ENCODE measurements at regions not wholly inside any gene's neighbourhood (a gene's known extent, or its start where the extent isn't known, plus 50 kb on each side); places are given as distances from the start of the nearest gene placed in this dataset.

GRCh38 chr5:27535031-27535557 is 496.7 kb upstream of the CDH9 start:
- no peak for FAIRE-seq
- no peak overlapping the region for H3K18ac ChIP-seq (ENCODE audit: extremely low read depth, low read length)
- DNase-seq (ENCODE audit: low read depth in 1 of 2, low spot score in 2 of 2) = no peak
- H2BK15ac ChIP-seq (ENCODE audit: low read length) = no peak overlapping the region
- no peaks in the 10 kb centered on the region for H3K36me3 ChIP-seq (ENCODE audit: control insufficient read depth in 2 of 4, insufficient read depth in 4 of 4, low read length in 3 of 4)
- ChIA-PET POLR2A (ENCODE audit: partially characterized antibody) (no interaction called here), CTCF (ENCODE audit: partially characterized antibody) (no interaction called here)
- no peak overlapping the region for H4K91ac ChIP-seq (replicated peaks; ENCODE audit: insufficient read length, low read length)
- no peak overlapping the region for H3K4me2 ChIP-seq (ENCODE audit: insufficient read depth in 1 of 2, low read depth in 2 of 2, low read length in 2 of 2)
- H3K9me3 ChIP-seq (ENCODE audit: insufficient read depth in 2 of 2, low read depth in 1 of 2, low read length in 1 of 2) = no peaks in the 10 kb centered on the region
- H2AK5ac ChIP-seq (ENCODE audit: low read depth, low read length) = no peak overlapping the region
- no peak overlapping the region for H3K56ac ChIP-seq (replicated peaks; ENCODE audit: insufficient read length, low read depth, low read length)
- H2BK120ac ChIP-seq (replicated peaks; ENCODE audit: low read depth, low read length) = no peak overlapping the region
- H3K9ac ChIP-seq (replicated peaks in 1 of 4; ENCODE audit: extremely low read depth in 1 of 4, low read depth in 3 of 4, low read length in 3 of 4) = no peak overlapping the region
- no peaks in the 10 kb centered on the region for H3K4me1 ChIP-seq (replicated peaks in 1 of 4; ENCODE audit: control insufficient read depth in 3 of 4, insufficient read depth in 4 of 4, low read length in 3 of 4)
- H3K14ac ChIP-seq (ENCODE audit: insufficient read length) = no peak overlapping the region
- no peak overlapping the region for H4K8ac ChIP-seq (ENCODE audit: extremely low read depth, insufficient read depth, low read length)
- H3K23ac ChIP-seq (ENCODE audit: insufficient read length) = no peak overlapping the region
- no peak overlapping the region for H2BK12ac ChIP-seq (ENCODE audit: low read depth, low read length)
- H3K27me3 ChIP-seq (replicated peaks in 1 of 4; ENCODE audit: control insufficient read depth in 3 of 4, extremely low read depth in 1 of 4, insufficient read depth in 3 of 4, low read length in 3 of 4) = no peaks in the 10 kb centered on the region
- H3K4me3 ChIP-seq (ENCODE audit: extremely low read depth in 1 of 4, insufficient read depth in 2 of 4, low read depth in 3 of 4, low read length in 4 of 4) = no peak overlapping the region
- no peak overlapping the region for H2AFZ ChIP-seq (ENCODE audit: low read length)
- no peak overlapping the region for H2BK20ac ChIP-seq (ENCODE audit: low read length)
- H4K5ac ChIP-seq (ENCODE audit: insufficient read length, low read depth, low read length) = no peak overlapping the region
- H2BK5ac ChIP-seq (ENCODE audit: low read depth, low read length) = no peak overlapping the region
- H3K79me1 ChIP-seq (ENCODE audit: low read depth, low read length) = no peaks in the 10 kb centered on the region
- no peaks in the 10 kb centered on the region for H3K79me2 ChIP-seq (ENCODE audit: control insufficient read depth in 1 of 2, insufficient read depth in 2 of 2, low read length in 2 of 2)
- H3K27ac ChIP-seq (ENCODE audit: low read depth, low read length) = no peak overlapping the region
- no peak overlapping the region for H3K4ac ChIP-seq (replicated peaks; ENCODE audit: insufficient read length, low read depth, low read length)
- no peaks in the 10 kb centered on the region for H3K23me2 ChIP-seq (ENCODE audit: low read depth, low read length)
- no peaks in the 10 kb centered on the region for H4K20me1 ChIP-seq (replicated peaks in 1 of 2; ENCODE audit: control insufficient read depth in 1 of 2, insufficient read depth in 2 of 2, low read length in 2 of 2)
- TF ChIP-seq MAX (IDR thresholded peaks at IDR 0.05) (no peak), EP300 (IDR thresholded peaks at IDR 0.05; ENCODE audit: borderline replicate concordance in 1 of 2, low read depth in 2 of 2, low read length in 2 of 2) (no peak), SP4 (IDR thresholded peaks at IDR 0.05; ENCODE audit: low read length) (no peak)

All from H1 (cell line).